ENCODE measurements at regions not wholly inside any gene's neighbourhood (a gene's known extent, or its start where the extent isn't known, plus 50 kb on each side); places are given as distances from the start of the nearest gene placed in this dataset.

- DNase-seq (ENCODE audit: low spot score) = no peak
These were observed 305.6 kb downstream of the PTEN start for GRCh38 chr10:88169037-88169319.

GRCh38 chr10:88170628-88171027, 307.2 kb downstream of the PTEN start:
- DNase-seq (ENCODE audit: low spot score) = no peak

GRCh38 chr10:88172159-88172558, 308.7 kb downstream of the PTEN start:
- no peak for DNase-seq (ENCODE audit: low spot score)

GRCh38 chr10:88174391-88174790, 311.0 kb downstream of the PTEN start:
- DNase-seq (ENCODE audit: low spot score) = no peak

GRCh38 chr10:88178758-88179157, 315.3 kb downstream of the PTEN start:
- no peak for DNase-seq (ENCODE audit: low spot score)

GRCh38 chr10:88179831-88180230, 316.4 kb downstream of the PTEN start:
- no peak for DNase-seq (ENCODE audit: low spot score)

- no peak for DNase-seq (ENCODE audit: low spot score)
These were observed 318.6 kb downstream of the PTEN start for GRCh38 chr10:88181902-88182600.

- no peak for DNase-seq (ENCODE audit: low spot score)
These were observed 319.1 kb downstream of the PTEN start for GRCh38 chr10:88182601-88182930.

- no peak for DNase-seq (ENCODE audit: low spot score)
These were observed 321.3 kb downstream of the PTEN start for GRCh38 chr10:88184543-88185297.

- no peak for DNase-seq (ENCODE audit: low spot score)
These were observed 322.4 kb downstream of the PTEN start for GRCh38 chr10:88185830-88186229.

- no peak for DNase-seq (ENCODE audit: low spot score)
These were observed 322.9 kb downstream of the PTEN start for GRCh38 chr10:88186335-88186734.

- DNase-seq (ENCODE audit: low spot score) = no peak
These were observed 324.0 kb downstream of the PTEN start for GRCh38 chr10:88187472-88187871.

- DNase-seq (ENCODE audit: low spot score) = no peak
These were observed 326.7 kb downstream of the PTEN start for GRCh38 chr10:88190123-88190522.

- DNase-seq (ENCODE audit: low spot score) = no peak
These were observed 327.3 kb downstream of the PTEN start for GRCh38 chr10:88190540-88191235.

GRCh38 chr10:88193018-88193417, 329.6 kb downstream of the PTEN start:
- DNase-seq (ENCODE audit: low spot score) = no peak

GRCh38 chr10:88194041-88194887, 330.8 kb downstream of the PTEN start:
- DNase-seq (ENCODE audit: low spot score) = no peak

GRCh38 chr10:88194961-88195367, 331.5 kb downstream of the PTEN start:
- no peak for DNase-seq (ENCODE audit: low spot score)

GRCh38 chr10:88195841-88196240, 332.4 kb downstream of the PTEN start:
- DNase-seq (ENCODE audit: low spot score) = no peak

GRCh38 chr10:88196291-88196690, 332.9 kb downstream of the PTEN start:
- no peak for DNase-seq (ENCODE audit: low spot score)

GRCh38 chr10:88198023-88198422, 334.6 kb downstream of the PTEN start:
- DNase-seq (ENCODE audit: low spot score) = no peak

- no peak for DNase-seq (ENCODE audit: low spot score)
These were observed 337.0 kb downstream of the PTEN start for GRCh38 chr10:88200312-88201032.
